HepG2 (cell line): ENCODE measurements at regions not wholly inside any gene's neighbourhood (a gene's known extent, or its start where the extent isn't known, plus 50 kb on each side); places are given as distances from the start of the nearest gene placed in this dataset.

ENCODE experiments used
- HOXA5 ChIP-seq: sonication (generic); formaldehyde crosslinking; IDR thresholded peaks from 2 replicates; pipeline ENCODE4 v1.4.0; 2020; ENCODE audit warnings: missing genetic modification reagents
- HOXA9 ChIP-seq: sonication (generic); formaldehyde crosslinking; IDR thresholded peaks from 2 replicates; pipeline ENCODE4 v1.8.1; 2022; ENCODE audit warnings: missing genetic modification reagents, mild to moderate bottlenecking, moderate library complexity, borderline replicate concordance
- KLF11 ChIP-seq: IDR thresholded peaks from 2 replicates; pipeline ENCODE4 v1.6.1; 2016; ENCODE audit warnings: missing compliant biosample characterization
- MXI1 ChIP-seq: IDR thresholded peaks from 3 replicates; pipeline ENCODE4 v1.6.1; 2012; ENCODE audit warnings: low read depth, low read length, inconsistent platforms, borderline replicate concordance
- POLR2A ChIP-seq, 2 experiments: IDR thresholded peaks; 2 replicates each; pipeline ENCODE4 v1.6.1; 2011; ENCODE audit warnings: low read depth in 2 of 2, low read length in 2 of 2, mild to moderate bottlenecking in 1 of 2, moderate library complexity in 1 of 2; ENCODE audit not compliant: insufficient read depth in 1 of 2
- ZNF10 ChIP-seq: sonication (generic); formaldehyde crosslinking; IDR thresholded peaks from 2 replicates; pipeline ENCODE4 v1.4.0; 2020; ENCODE audit warnings: mild to moderate bottlenecking, low read depth, missing genetic modification reagents, borderline replicate concordance
- ZNF230 ChIP-seq: sonication (generic); formaldehyde crosslinking; IDR thresholded peaks from 2 replicates; pipeline ENCODE4 v1.4.0; 2020; ENCODE audit warnings: mild to moderate bottlenecking, missing genetic modification reagents
- ZNF468 ChIP-seq: sonication (generic); formaldehyde crosslinking; IDR thresholded peaks from 2 replicates; pipeline ENCODE4 v1.8.0; 2022; ENCODE audit warnings: mild to moderate bottlenecking, moderate library complexity, missing genetic modification reagents
- TF ChIP-seq, protein P1 (sequence below): sonication (generic); formaldehyde crosslinking; IDR thresholded peaks from 2 replicates; pipeline ENCODE4 v1.4.0; 2020; ENCODE audit warnings: low read depth, mild to moderate bottlenecking, missing genetic modification reagents
- TF ChIP-seq, protein P2 (sequence below): sonication (generic); formaldehyde crosslinking; IDR thresholded peaks from 2 replicates; pipeline ENCODE4 v1.4.0; 2020; ENCODE audit warnings: low read depth, mild to moderate bottlenecking, missing genetic modification reagents
- TF ChIP-seq, protein P3 (sequence below): sonication (generic); formaldehyde crosslinking; IDR thresholded peaks from 2 replicates; pipeline ENCODE4 v1.4.0; 2020; ENCODE audit warnings: missing genetic modification reagents
- TF ChIP-seq, protein P4 (sequence below): sonication (generic); formaldehyde crosslinking; IDR thresholded peaks from 2 replicates; pipeline ENCODE4 v1.4.0; 2020; ENCODE audit warnings: mild to moderate bottlenecking, missing genetic modification reagents, borderline replicate concordance

DNA sequence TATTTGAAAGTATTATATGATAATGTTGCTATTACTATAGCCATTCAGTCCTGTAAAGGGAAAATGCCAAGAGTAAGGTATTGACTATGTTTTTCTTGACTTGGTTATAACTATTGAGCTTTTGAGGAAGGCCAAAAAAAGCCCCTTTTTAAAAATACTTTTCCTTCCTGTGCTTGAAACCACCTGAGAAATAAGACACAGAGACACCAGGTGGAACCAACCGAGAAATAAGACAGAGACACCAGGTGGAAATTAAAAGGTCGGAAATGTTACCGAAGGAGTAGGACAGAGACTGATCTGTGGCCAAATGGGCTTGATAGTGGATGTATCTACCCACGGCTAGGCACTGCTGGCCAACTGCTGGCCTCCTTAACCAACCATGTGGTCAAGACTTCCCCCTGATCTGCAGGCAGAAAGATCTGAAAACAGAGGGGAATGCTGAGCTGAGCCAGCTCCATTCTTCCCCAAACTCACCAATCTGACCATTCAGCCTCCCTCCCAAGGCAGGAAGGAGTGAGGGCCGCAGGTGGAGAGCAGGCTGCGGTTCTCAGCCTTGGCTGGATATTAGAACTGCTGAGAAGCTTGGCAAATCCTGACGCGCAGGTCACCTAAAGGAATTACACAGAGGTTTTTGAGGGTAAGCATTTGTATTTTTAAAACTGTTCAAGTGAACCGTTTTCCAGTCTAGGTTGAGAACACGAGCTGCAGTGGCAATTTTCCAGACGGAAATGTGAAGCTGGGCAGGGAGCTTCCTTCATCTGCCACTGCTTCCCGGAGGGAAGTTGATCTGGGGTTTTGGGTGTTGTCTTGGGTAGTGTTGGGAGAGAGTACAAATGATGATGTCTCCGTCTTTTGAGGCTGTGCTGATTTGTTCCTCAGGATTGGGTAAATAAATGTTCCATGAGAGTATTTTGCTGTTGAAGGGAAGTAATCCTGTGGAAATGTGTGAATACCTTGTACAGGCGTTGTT, 121.7 kb upstream of the EXOC2 start:
- no peak for TF ChIP-seq POLR2A (IDR thresholded peaks at IDR 0.05; ENCODE audit: insufficient read depth in 1 of 2, low read depth in 2 of 2, low read length in 2 of 2)
- TF ChIP-seq, protein P1, sequence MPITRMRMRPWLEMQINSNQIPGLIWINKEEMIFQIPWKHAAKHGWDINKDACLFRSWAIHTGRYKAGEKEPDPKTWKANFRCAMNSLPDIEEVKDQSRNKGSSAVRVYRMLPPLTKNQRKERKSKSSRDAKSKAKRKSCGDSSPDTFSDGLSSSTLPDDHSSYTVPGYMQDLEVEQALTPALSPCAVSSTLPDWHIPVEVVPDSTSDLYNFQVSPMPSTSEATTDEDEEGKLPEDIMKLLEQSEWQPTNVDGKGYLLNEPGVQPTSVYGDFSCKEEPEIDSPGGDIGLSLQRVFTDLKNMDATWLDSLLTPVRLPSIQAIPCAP, result no peak
- no peak for TF ChIP-seq HOXA9 (CRISPR knock-in tag)
- TF ChIP-seq ZNF230 (CRISPR knock-in tag), result no peak
- TF ChIP-seq, protein P2, sequence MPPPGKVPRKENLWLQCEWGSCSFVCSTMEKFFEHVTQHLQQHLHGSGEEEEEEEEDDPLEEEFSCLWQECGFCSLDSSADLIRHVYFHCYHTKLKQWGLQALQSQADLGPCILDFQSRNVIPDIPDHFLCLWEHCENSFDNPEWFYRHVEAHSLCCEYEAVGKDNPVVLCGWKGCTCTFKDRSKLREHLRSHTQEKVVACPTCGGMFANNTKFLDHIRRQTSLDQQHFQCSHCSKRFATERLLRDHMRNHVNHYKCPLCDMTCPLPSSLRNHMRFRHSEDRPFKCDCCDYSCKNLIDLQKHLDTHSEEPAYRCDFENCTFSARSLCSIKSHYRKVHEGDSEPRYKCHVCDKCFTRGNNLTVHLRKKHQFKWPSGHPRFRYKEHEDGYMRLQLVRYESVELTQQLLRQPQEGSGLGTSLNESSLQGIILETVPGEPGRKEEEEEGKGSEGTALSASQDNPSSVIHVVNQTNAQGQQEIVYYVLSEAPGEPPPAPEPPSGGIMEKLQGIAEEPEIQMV (CRISPR knock-in tag), result no peak
- TF ChIP-seq ZNF10 (CRISPR knock-in tag), result no peak
- no peak for TF ChIP-seq MXI1
- TF ChIP-seq, protein P3, sequence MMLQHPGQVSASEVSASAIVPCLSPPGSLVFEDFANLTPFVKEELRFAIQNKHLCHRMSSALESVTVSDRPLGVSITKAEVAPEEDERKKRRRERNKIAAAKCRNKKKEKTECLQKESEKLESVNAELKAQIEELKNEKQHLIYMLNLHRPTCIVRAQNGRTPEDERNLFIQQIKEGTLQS (CRISPR knock-in tag), result no peak
- TF ChIP-seq, protein P4, sequence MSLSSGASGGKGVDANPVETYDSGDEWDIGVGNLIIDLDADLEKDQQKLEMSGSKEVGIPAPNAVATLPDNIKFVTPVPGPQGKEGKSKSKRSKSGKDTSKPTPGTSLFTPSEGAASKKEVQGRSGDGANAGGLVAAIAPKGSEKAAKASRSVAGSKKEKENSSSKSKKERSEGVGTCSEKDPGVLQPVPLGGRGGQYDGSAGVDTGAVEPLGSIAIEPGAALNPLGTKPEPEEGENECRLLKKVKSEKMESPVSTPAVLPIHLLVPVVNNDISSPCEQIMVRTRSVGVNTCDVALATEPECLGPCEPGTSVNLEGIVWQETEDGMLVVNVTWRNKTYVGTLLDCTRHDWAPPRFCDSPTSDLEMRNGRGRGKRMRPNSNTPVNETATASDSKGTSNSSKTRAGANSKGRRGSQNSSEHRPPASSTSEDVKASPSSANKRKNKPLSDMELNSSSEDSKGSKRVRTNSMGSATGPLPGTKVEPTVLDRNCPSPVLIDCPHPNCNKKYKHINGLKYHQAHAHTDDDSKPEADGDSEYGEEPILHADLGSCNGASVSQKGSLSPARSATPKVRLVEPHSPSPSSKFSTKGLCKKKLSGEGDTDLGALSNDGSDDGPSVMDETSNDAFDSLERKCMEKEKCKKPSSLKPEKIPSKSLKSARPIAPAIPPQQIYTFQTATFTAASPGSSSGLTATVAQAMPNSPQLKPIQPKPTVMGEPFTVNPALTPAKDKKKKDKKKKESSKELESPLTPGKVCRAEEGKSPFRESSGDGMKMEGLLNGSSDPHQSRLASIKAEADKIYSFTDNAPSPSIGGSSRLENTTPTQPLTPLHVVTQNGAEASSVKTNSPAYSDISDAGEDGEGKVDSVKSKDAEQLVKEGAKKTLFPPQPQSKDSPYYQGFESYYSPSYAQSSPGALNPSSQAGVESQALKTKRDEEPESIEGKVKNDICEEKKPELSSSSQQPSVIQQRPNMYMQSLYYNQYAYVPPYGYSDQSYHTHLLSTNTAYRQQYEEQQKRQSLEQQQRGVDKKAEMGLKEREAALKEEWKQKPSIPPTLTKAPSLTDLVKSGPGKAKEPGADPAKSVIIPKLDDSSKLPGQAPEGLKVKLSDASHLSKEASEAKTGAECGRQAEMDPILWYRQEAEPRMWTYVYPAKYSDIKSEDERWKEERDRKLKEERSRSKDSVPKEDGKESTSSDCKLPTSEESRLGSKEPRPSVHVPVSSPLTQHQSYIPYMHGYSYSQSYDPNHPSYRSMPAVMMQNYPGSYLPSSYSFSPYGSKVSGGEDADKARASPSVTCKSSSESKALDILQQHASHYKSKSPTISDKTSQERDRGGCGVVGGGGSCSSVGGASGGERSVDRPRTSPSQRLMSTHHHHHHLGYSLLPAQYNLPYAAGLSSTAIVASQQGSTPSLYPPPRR (CRISPR knock-in tag), result no peak
- no peak for TF ChIP-seq HOXA5 (CRISPR knock-in tag)
- TF ChIP-seq KLF11 (CRISPR knock-in tag), result no peak
- TF ChIP-seq ZNF468 (CRISPR knock-in tag), result no peak
